Colonic mucosa (tissue), 4 donors: ENCODE measurements at regions not wholly inside any gene's neighbourhood (a gene's known extent, or its start where the extent isn't known, plus 50 kb on each side); places are given as distances from the start of the nearest gene placed in this dataset.

Experiments
- DNase-seq: peaks from one replicate; pipeline ENCODE4 v3.0.0-alpha.2; 2020
- H3K27ac ChIP-seq: fragments of 200-600 bp; one replicate; pipeline ENCODE4 v1.8.0; 2021
- H3K27me3 ChIP-seq: fragments of 200-600 bp; one replicate; pipeline ENCODE4 v1.8.0; 2021
- H3K36me3 ChIP-seq: fragments of 200-600 bp; one replicate; pipeline ENCODE4 v1.8.0; 2021
- H3K4me1 ChIP-seq: fragments of 200-600 bp; one replicate; pipeline ENCODE4 v1.8.0; 2021; ENCODE audit warnings: mild to moderate bottlenecking
- H3K4me3 ChIP-seq: fragments of 200-600 bp; one replicate; pipeline ENCODE4 v1.8.0; 2021
- H3K9ac ChIP-seq, 2 donors: one replicate each; pipeline ENCODE4 v1.7.0; 2013; ENCODE audit warnings: control low read depth in 2 of 2, low read depth in 2 of 2, low read length in 2 of 2
- H3K9me3 ChIP-seq: fragments of 200-600 bp; one replicate; pipeline ENCODE4 v1.8.0; 2021
- CTCF ChIP-seq: fragments of 200-600 bp; IDR thresholded peaks from one replicate; pipeline ENCODE4 v1.8.0; 2022; ENCODE audit warnings: antibody characterized with exemption, mild to moderate bottlenecking
- intact Hi-C: fragments of 100-400 bp; cut with DNase I; formaldehyde crosslinking; loops from one replicate; pipeline ENCODE4 v1.14.1; 2022
- donor health status: healthy.
- donor health status: DM: no; HTN: no; CAD: no.
- donor health status: DM: no; HTN: no; CAD: no.

- H3K27ac ChIP-seq = no peak overlapping the region
- DNase-seq = no peak
- H3K9me3 ChIP-seq = no peaks in the 10 kb centered on the region
- H3K27me3 ChIP-seq = no peaks in the 10 kb centered on the region
- H3K4me3 ChIP-seq = no peak overlapping the region
- intact Hi-C loops = no loop called here
- H3K36me3 ChIP-seq = no peaks in the 10 kb centered on the region
- no peaks in the 10 kb centered on the region for H3K4me1 ChIP-seq
- no peak overlapping the region for H3K9ac ChIP-seq
- no peak for TF ChIP-seq CTCF
Observed at GRCh38 chr6:24987446-24988115, 51.8 kb upstream of the RIPOR2 start.

DNA sequence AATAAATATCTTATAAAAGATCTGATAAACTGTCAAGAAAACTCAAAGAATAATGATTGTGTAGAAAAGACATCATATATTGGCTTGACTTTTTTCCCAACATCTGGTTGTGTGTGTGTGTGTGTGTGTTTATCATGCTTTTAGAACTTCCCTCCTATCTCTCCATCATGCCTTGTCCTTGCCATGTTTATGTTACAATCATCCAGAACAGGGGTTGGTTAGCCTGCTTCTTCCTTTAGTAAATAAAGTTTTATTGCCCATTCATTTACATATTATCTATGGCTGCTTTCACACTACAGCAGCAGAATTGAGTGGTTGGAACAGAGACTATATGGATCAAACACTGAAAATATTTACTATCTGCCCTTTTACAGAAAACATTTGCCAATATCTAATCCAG lies 52.8 kb upstream of the RIPOR2 start:
- Histone ChIP-seq H3K9me3 (no peaks in the 10 kb centered on the region), H3K9ac (no peak overlapping the region), H3K27me3 (no peaks in the 10 kb centered on the region), H3K27ac (no peak overlapping the region), H3K4me3 (no peak overlapping the region), H3K36me3 (no peaks in the 10 kb centered on the region), H3K4me1 (no peaks in the 10 kb centered on the region)
- DNase-seq = no peak
- intact Hi-C loops = no loop called here
- TF ChIP-seq CTCF = no peak

- DNase-seq = no peak
- H3K36me3 ChIP-seq = no peaks in the 10 kb centered on the region
- no peak overlapping the region for H3K4me3 ChIP-seq
- H3K27ac ChIP-seq = no peak overlapping the region
- TF ChIP-seq CTCF = no peak
- no peaks in the 10 kb centered on the region for H3K9me3 ChIP-seq
- intact Hi-C loops = loop anchor here (2.0 to 10.0 kb wide), 2 partner anchors 56 to 134 kb away; partner anchors contain the start of gene RIPOR2
- no peaks in the 10 kb centered on the region for H3K27me3 ChIP-seq
- H3K4me1 ChIP-seq = no peaks in the 10 kb centered on the region
- no peak overlapping the region for H3K9ac ChIP-seq
Observed at GRCh38 chr6:24990236-24990845, 54.6 kb upstream of the RIPOR2 start.

- no peak for DNase-seq
- H3K36me3 ChIP-seq = no peaks in the 10 kb centered on the region
- no peak for TF ChIP-seq CTCF
- no peaks in the 10 kb centered on the region for H3K27me3 ChIP-seq
- no peak overlapping the region for H3K4me3 ChIP-seq
- no peaks in the 10 kb centered on the region for H3K4me1 ChIP-seq
- H3K9ac ChIP-seq = no peak overlapping the region
- H3K9me3 ChIP-seq = no peaks in the 10 kb centered on the region
- intact Hi-C loops = loop anchor here (2.0 to 10.0 kb wide), 2 partner anchors 56 to 134 kb away; partner anchors contain the start of gene RIPOR2
- H3K27ac ChIP-seq = no peak overlapping the region
Observed at GRCh38 chr6:24990944-24991809, 55.4 kb upstream of the RIPOR2 start.

DNA sequence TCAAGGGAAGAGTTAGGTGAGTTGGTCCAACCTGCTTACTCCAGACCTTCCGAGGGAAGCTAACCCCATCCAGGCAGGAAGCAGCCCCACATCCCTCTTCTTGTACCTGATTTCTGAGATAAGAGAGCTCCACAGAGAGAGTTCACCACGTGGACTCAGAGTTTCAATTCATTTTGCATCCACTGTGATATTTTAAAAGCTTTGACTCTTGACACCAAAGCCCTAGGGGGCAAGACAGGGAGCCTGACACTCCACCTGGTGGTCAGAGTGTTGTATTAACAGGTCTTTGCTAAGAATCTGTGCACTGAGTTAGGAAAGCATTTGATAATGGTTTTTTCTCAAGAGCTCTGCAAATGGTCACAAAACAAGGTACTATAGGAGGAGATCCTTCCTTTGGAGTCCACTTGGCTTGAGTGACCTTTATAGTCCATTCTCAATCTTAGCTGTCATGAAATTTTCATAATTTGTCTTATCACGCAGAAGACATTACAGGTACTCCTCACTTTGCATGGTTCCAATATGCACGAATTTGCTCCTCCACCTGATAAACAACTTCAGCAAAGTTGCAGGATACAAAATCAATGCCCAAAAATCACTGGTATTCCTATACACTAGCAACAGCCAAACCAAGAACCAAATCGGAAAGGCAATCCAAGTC lies 56.2 kb upstream of the RIPOR2 start:
- H3K36me3 ChIP-seq = no peaks in the 10 kb centered on the region
- no peak overlapping the region for H3K4me3 ChIP-seq
- no peak overlapping the region for H3K9ac ChIP-seq
- DNase-seq = peak; percentile 52
- H3K27me3 ChIP-seq = no peaks in the 10 kb centered on the region
- peak; percentile 72 for TF ChIP-seq CTCF
- intact Hi-C loops = loop anchor here (2.0 to 10.0 kb wide), 2 partner anchors 57 to 135 kb away; partner anchors contain the start of gene RIPOR2
- H3K27ac ChIP-seq = no peak overlapping the region
- H3K4me1 ChIP-seq = no peaks in the 10 kb centered on the region
- no peaks in the 10 kb centered on the region for H3K9me3 ChIP-seq
